Chondrocyte (in vitro differentiated cells): ENCODE measurements at regions not wholly inside any gene's neighbourhood (a gene's known extent, or its start where the extent isn't known, plus 50 kb on each side); places are given as distances from the start of the nearest gene placed in this dataset.

Experiments
- DNase-seq: peaks from one replicate; pipeline ENCODE4 v3.0.0; 2021; ENCODE audit warnings: mixed read lengths, low spot score
- H3K27ac Mint-ChIP-seq: one replicate; pipeline ENCODE4 v1.8.0; 2021; ENCODE audit warnings: mild to moderate bottlenecking, moderate library complexity, mixed read lengths; ENCODE audit not compliant: unreplicated experiment
- H3K27me3 Mint-ChIP-seq: 2 replicates; pipeline ENCODE4 v1.8.0; 2021; ENCODE audit warnings: low read depth, mixed read lengths
- H3K36me3 Mint-ChIP-seq: 2 replicates; pipeline ENCODE4 v1.8.0; 2021; ENCODE audit warnings: low read depth, mixed read lengths
- H3K4me1 Mint-ChIP-seq: 2 replicates; pipeline ENCODE4 v1.8.0; 2021; ENCODE audit warnings: low read depth, mild to moderate bottlenecking, mixed read lengths
- H3K4me3 Mint-ChIP-seq: one replicate; pipeline ENCODE4 v1.8.0; 2021; ENCODE audit warnings: mild to moderate bottlenecking, moderate library complexity, mixed read lengths; ENCODE audit not compliant: unreplicated experiment
- H3K9me3 Mint-ChIP-seq: 2 replicates; pipeline ENCODE4 v1.8.0; 2021; ENCODE audit warnings: low read depth, mixed read lengths
- CTCF ChIP-seq: fragments of 200-600 bp; sonication (generic); IDR thresholded peaks from 2 replicates; pipeline ENCODE4 v1.5.0; 2021; ENCODE audit warnings: antibody characterized with exemption, mild to moderate bottlenecking, moderate library complexity

- H3K9me3 Mint-ChIP-seq: peaks cover 27% of the 10 kb centered on the region
- TF ChIP-seq CTCF: no peak
- H3K4me3 Mint-ChIP-seq: peak overlapping the region; percentile 32
- peak overlapping the region; percentile 90 for H3K27ac Mint-ChIP-seq
- no peaks in the 10 kb centered on the region for H3K27me3 Mint-ChIP-seq
- H3K36me3 Mint-ChIP-seq: peaks cover 7% of the 10 kb centered on the region
- H3K4me1 Mint-ChIP-seq: peaks cover 64% of the 10 kb centered on the region
- no peak for DNase-seq
Observed at GRCh38 chr12:58529114-58529665, 391.1 kb downstream of the LRIG3 start.

DNA sequence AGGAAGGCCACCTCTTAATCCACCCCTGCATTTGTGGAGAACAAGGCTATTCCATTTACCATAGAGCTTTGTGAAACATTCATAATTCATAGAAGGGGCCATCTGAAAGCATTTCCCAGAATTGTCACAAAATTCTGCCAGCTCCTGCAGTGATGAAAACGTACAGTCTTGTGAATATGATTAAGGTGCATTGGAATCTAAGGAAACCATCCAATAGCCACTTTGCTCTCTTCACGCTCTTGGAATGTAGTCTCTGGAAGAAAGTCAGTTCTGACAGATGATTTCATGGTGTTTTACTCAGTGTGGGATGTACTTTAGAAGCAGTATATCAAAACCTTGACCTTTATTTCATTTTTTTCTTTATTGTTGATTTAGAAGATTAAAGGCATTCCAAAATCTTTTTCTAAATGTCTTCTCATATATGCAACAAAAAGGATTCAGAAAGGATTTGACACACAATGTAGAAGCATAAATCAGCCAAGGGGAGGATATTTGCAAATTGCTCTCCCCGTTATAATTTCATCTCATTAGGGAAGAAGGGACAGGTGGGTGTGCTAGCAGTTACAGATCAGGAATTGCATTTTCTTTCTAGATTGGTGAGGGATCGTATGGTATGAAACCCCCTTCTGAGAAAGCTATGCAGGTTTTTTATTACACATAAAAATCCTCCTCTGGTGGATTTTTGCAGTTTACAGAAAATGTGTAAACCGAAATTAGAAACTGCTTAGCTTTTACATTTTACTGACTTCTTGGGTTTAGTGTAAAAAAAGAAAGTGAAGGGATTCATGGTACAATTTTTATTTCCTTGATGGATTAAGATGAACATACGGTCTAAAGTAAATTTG lies 390.2 kb downstream of the LRIG3 start:
- Mint-ChIP-seq H3K27ac (peak overlapping the region; percentile 90), H3K4me1 (peaks cover 64% of the 10 kb centered on the region), H3K27me3 (no peaks in the 10 kb centered on the region), H3K36me3 (peaks cover 7% of the 10 kb centered on the region), H3K4me3 (peak overlapping the region; percentile 32), H3K9me3 (peaks cover 27% of the 10 kb centered on the region)
- no peak for TF ChIP-seq CTCF
- DNase-seq: no peak

GRCh38 chr12:58530742-58531062 lies 389.6 kb downstream of the LRIG3 start:
- Mint-ChIP-seq H3K4me1 (peaks cover 67% of the 10 kb centered on the region), H3K27ac (peak overlapping the region; percentile 90), H3K4me3 (no peak overlapping the region), H3K9me3 (peaks cover 27% of the 10 kb centered on the region), H3K36me3 (peaks cover 7% of the 10 kb centered on the region), H3K27me3 (no peaks in the 10 kb centered on the region)
- no peak for DNase-seq
- TF ChIP-seq CTCF: no peak

DNA sequence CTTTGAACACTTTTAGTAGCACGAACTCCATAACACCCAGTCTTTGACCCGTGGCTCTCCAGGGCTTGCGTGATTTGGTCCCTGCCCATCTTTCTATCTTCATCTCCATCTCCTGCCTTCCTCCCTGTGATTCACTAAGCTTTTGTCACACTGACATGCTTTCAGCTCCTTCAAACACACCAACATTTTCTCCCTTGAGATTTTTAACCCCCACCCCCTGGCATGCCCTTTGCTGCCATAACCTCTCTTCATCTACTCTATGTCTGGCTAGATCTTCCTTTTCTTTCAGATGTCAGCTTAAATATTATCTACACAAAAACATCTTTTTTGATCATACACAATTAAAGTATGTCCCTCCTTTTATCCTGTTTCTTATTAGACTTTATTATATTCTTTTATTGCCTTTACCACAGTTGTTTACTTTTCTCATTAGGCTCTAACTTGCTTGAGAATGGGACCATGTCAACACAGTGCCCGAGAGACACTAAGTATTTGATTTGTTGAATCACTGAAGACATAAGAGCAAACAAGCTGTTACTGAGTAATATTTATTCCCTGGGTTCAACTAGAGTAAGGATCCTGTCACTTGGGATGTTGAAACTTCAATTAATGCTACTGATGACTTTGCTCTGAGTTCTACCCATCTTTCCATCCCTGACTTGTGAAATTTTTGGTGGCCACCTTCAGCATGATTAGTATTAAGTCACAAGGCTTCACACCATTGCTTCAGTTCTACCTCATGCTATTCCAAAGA lies 387.3 kb downstream of the LRIG3 start:
- DNase-seq: no peak
- Mint-ChIP-seq H3K36me3 (peaks cover 4% of the 10 kb centered on the region), H3K4me3 (no peak overlapping the region), H3K9me3 (peaks cover 28% of the 10 kb centered on the region), H3K27me3 (no peaks in the 10 kb centered on the region), H3K27ac (peak overlapping the region; percentile 13), H3K4me1 (peaks cover 81% of the 10 kb centered on the region)
- no peak for TF ChIP-seq CTCF

DNA sequence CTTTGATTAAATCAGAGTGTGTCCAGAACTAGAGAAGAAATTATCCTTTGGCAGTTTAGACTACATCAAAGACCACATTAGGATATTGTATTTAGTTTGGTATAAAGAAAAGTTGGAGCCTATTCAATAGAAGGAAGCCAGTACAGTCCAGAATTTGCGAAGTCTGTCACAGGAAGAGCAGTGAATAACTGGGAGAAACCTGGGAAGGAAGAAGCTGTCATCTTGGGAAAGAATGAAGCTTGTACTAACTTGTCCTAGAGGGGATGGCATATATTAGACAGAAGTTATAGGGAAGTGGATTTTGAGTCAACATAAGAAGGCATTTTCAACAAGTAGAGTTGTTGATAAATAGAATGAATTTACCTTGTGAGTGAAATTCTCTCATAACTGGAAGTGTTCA lies 386.7 kb downstream of the LRIG3 start:
- Mint-ChIP-seq H3K9me3 (peaks cover 22% of the 10 kb centered on the region), H3K27ac (no peak overlapping the region), H3K27me3 (no peaks in the 10 kb centered on the region), H3K36me3 (peaks cover 4% of the 10 kb centered on the region), H3K4me3 (no peak overlapping the region), H3K4me1 (peaks cover 81% of the 10 kb centered on the region)
- DNase-seq: no peak
- TF ChIP-seq CTCF: no peak
